Transverse colon (tissue), 4 donors: ENCODE measurements at regions not wholly inside any gene's neighbourhood (a gene's known extent, or its start where the extent isn't known, plus 50 kb on each side); places are given as distances from the start of the nearest gene placed in this dataset.

ENCODE experiments used
- CTCF ChIP-seq, 5 experiments: fragments of 200-600 bp in 3 of 5; fragments of 450-650 bp in 2 of 5; sonication (generic) in 3 of 5; IDR thresholded peaks; 1 replicate in 2 of 5; 2 replicates in 3 of 5; pipeline ENCODE4 v1.5.1; 2016 to 2017; ENCODE audit warnings: antibody characterized with exemption in 5 of 5, inconsistent platforms in 3 of 5, mild to moderate bottlenecking in 2 of 5, moderate library complexity in 1 of 5
- EP300 ChIP-seq: sonication (generic); formaldehyde crosslinking; IDR thresholded peaks from one replicate; pipeline ENCODE4 v1.6.1; 2017; ENCODE audit warnings: antibody characterized with exemption, low read depth
- POLR2A ChIP-seq: fragments of 450-650 bp; IDR thresholded peaks from one replicate; pipeline ENCODE4 v1.6.1; 2016; ENCODE audit warnings: antibody characterized with exemption, mild to moderate bottlenecking, moderate library complexity
- POLR2AphosphoS5 ChIP-seq, 3 donors: sonication (generic); formaldehyde crosslinking; IDR thresholded peaks; one replicate each; pipeline ENCODE4 v1.6.1; 2016; ENCODE audit warnings: antibody characterized with exemption in 3 of 3

- TF ChIP-seq POLR2AphosphoS5 (IDR thresholded peaks at IDR 0.05) (no peak), CTCF (IDR thresholded peaks at IDR 0.05) (no peak), POLR2A (no peak), EP300 (no peak)
These were observed 143.3 kb upstream of the RPS6KA3 start for GRCh38 chrX:20409991-20410390.
